Neural progenitor cell (in vitro differentiated cells): ENCODE measurements at regions not wholly inside any gene's neighbourhood (a gene's known extent, or its start where the extent isn't known, plus 50 kb on each side); places are given as distances from the start of the nearest gene placed in this dataset.

Experiments
- DNase-seq: peaks from one replicate; pipeline ENCODE4 v3.0.0-alpha.2; 2016; ENCODE audit warnings: low spot score
- H2AFZ ChIP-seq: fragments of 200-600 bp; sonication (generic); replicated peaks from 2 replicates; pipeline ENCODE4 v1.6.1; 2016; ENCODE audit warnings: antibody characterized with exemption
- H3F3A ChIP-seq: fragments of 200-600 bp; sonication (generic); 2 replicates; pipeline ENCODE4 v1.6.1; 2016; ENCODE audit warnings: antibody characterized with exemption, low read depth
- H3K27ac ChIP-seq: fragments of 200-600 bp; sonication (generic); 2 replicates; pipeline ENCODE4 v1.5.1; 2016; ENCODE audit warnings: mild to moderate bottlenecking
- H3K27me3 ChIP-seq: fragments of 200-600 bp; sonication (generic); 2 replicates; pipeline ENCODE4 v1.6.1; 2016; ENCODE audit warnings: mild to moderate bottlenecking, moderate library complexity
- H3K36me3 ChIP-seq: fragments of 200-600 bp; sonication (generic); 2 replicates; pipeline ENCODE4 v1.5.1; 2016
- H3K4me1 ChIP-seq: fragments of 200-600 bp; sonication (generic); 2 replicates; pipeline ENCODE4 v1.6.1; 2016; ENCODE audit warnings: mixed run types
- H3K4me2 ChIP-seq: fragments of 200-600 bp; sonication (generic); 2 replicates; pipeline ENCODE4 v1.6.1; 2016
- H3K4me3 ChIP-seq: fragments of 200-600 bp; sonication (generic); 2 replicates; pipeline ENCODE4 v1.5.1; 2016
- H3K79me2 ChIP-seq: fragments of 200-600 bp; sonication (generic); 2 replicates; pipeline ENCODE4 v1.6.1; 2016; ENCODE audit warnings: low read depth
- H3K9ac ChIP-seq: fragments of 200-600 bp; sonication (generic); 2 replicates; pipeline ENCODE4 v1.6.1; 2016
- H3K9me3 ChIP-seq: fragments of 200-600 bp; sonication (generic); 2 replicates; pipeline ENCODE4 v1.5.1; 2016; ENCODE audit warnings: low read depth
- H4K20me1 ChIP-seq: fragments of 200-600 bp; sonication (generic); 2 replicates; pipeline ENCODE4 v1.6.1; 2016; ENCODE audit warnings: low read depth
- H3K27ac Mint-ChIP-seq: 3 replicates; pipeline ENCODE4 v1.8.0; 2021; ENCODE audit warnings: mixed read lengths
- H3K27me3 Mint-ChIP-seq: 2 replicates; pipeline ENCODE4 v1.8.0; 2022; ENCODE audit warnings: low read depth, mild to moderate bottlenecking, inconsistent platforms, moderate library complexity, mixed read lengths; ENCODE audit not compliant: insufficient read depth
- H3K36me3 Mint-ChIP-seq: 3 replicates; pipeline ENCODE4 v1.8.0; 2021; ENCODE audit warnings: mixed read lengths
- H3K4me1 Mint-ChIP-seq: 3 replicates; pipeline ENCODE4 v1.8.0; 2021; ENCODE audit warnings: mixed read lengths
- H3K4me3 Mint-ChIP-seq: 3 replicates; pipeline ENCODE4 v1.8.0; 2021; ENCODE audit warnings: mild to moderate bottlenecking, moderate library complexity, mixed read lengths
- H3K9me3 Mint-ChIP-seq: 3 replicates; pipeline ENCODE4 v1.8.0; 2020; ENCODE audit warnings: mixed read lengths
- EZH2 ChIP-seq: fragments of 200-600 bp; sonication (generic); IDR thresholded peaks from 2 replicates; pipeline ENCODE4 v1.6.1; 2017; ENCODE audit warnings: antibody characterized with exemption, mild to moderate bottlenecking, moderate library complexity
- EZH2phosphoT487 ChIP-seq: fragments of 200-600 bp; sonication (generic); IDR thresholded peaks from 2 replicates; pipeline ENCODE4 v1.6.1; 2017; ENCODE audit warnings: antibody characterized with exemption
- TF ChIP-seq, protein P1 (sequence below): fragments of 200-600 bp; sonication (generic); IDR thresholded peaks from 2 replicates; pipeline ENCODE4 v1.5.1; 2017; ENCODE audit warnings: antibody characterized with exemption, mild to moderate bottlenecking

- Histone ChIP-seq H3K4me1 (no peaks in the 10 kb centered on the region), H3K4me3 (no peak overlapping the region), H3K27ac (no peak overlapping the region), H3K27me3 (no peaks in the 10 kb centered on the region), H3K4me2 (no peak overlapping the region), H2AFZ (no peak overlapping the region), H3K9ac (no peak overlapping the region), H3F3A (no peaks in the 10 kb centered on the region), H4K20me1 (no peaks in the 10 kb centered on the region), H3K79me2 (no peaks in the 10 kb centered on the region), H3K9me3 (no peaks in the 10 kb centered on the region), H3K36me3 (no peaks in the 10 kb centered on the region)
- Mint-ChIP-seq H3K9me3 (no peaks in the 10 kb centered on the region), H3K4me3 (no peak overlapping the region), H3K36me3 (no peaks in the 10 kb centered on the region), H3K27me3 (peaks cover 2% of the 10 kb centered on the region), H3K27ac (no peak overlapping the region), H3K4me1 (no peaks in the 10 kb centered on the region)
- DNase-seq, result no peak
- TF ChIP-seq EZH2 (no peak), EZH2phosphoT487 (no peak)
- TF ChIP-seq, protein P1, sequence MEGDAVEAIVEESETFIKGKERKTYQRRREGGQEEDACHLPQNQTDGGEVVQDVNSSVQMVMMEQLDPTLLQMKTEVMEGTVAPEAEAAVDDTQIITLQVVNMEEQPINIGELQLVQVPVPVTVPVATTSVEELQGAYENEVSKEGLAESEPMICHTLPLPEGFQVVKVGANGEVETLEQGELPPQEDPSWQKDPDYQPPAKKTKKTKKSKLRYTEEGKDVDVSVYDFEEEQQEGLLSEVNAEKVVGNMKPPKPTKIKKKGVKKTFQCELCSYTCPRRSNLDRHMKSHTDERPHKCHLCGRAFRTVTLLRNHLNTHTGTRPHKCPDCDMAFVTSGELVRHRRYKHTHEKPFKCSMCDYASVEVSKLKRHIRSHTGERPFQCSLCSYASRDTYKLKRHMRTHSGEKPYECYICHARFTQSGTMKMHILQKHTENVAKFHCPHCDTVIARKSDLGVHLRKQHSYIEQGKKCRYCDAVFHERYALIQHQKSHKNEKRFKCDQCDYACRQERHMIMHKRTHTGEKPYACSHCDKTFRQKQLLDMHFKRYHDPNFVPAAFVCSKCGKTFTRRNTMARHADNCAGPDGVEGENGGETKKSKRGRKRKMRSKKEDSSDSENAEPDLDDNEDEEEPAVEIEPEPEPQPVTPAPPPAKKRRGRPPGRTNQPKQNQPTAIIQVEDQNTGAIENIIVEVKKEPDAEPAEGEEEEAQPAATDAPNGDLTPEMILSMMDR, result no peak
These were observed 466.1 kb upstream of the LINC00305 start for GRCh38 chr18:64615021-64615420.

DNA sequence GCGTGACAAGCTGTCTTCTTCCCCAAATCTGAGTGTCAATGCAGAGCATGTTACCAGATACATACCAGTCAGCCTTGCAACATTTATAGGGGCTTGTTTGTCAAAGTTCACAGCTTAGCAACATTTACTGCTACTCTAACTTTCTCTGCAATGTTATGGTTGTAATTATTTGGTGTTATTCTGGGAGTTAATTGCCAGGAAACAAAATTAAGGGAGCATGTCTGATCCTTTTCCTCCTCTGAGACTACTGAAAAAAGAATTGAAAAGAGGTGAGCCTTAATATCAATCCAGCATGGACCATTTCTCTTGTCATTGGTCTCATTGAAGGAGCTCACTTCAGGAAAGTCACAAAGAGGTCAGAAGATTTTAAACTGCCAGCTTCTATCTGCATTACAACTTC, 465.6 kb upstream of the LINC00305 start:
- Mint-ChIP-seq H3K4me1 (no peaks in the 10 kb centered on the region), H3K4me3 (no peak overlapping the region), H3K27me3 (peaks cover 2% of the 10 kb centered on the region), H3K36me3 (no peaks in the 10 kb centered on the region), H3K27ac (no peak overlapping the region), H3K9me3 (peaks cover 2% of the 10 kb centered on the region)
- no peak overlapping the region for H3K27ac ChIP-seq
- no peak overlapping the region for H3K4me2 ChIP-seq
- no peaks in the 10 kb centered on the region for H3K79me2 ChIP-seq
- H3K27me3 ChIP-seq, result no peaks in the 10 kb centered on the region
- no peak overlapping the region for H3K4me3 ChIP-seq
- no peak for TF ChIP-seq EZH2
- TF ChIP-seq, protein P1, result no peak
- TF ChIP-seq EZH2phosphoT487, result no peak
- H3K9me3 ChIP-seq, result no peaks in the 10 kb centered on the region
- no peaks in the 10 kb centered on the region for H4K20me1 ChIP-seq
- no peak overlapping the region for H3K9ac ChIP-seq
- no peak overlapping the region for H2AFZ ChIP-seq
- H3K36me3 ChIP-seq, result no peaks in the 10 kb centered on the region
- DNase-seq, result no peak
- H3F3A ChIP-seq, result no peaks in the 10 kb centered on the region
- H3K4me1 ChIP-seq, result no peaks in the 10 kb centered on the region

DNA sequence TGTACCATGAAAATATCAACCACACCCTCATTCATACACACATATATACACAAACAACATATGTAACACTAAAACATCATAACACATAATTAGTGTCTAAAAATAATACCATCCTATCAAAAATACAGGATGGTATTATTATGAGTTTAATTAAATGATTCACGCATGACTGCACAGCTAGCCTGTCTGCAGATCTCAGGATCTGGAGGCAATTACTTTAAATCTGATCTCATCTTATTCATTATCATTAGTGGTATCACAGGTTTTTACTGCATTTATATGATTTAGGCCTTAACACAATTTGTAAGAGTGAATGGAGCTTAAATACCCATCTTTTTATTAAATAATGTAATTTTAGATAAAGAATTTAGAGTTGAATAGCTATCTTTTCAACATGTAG, 443.4 kb upstream of the LINC00305 start:
- Mint-ChIP-seq H3K27me3 (no peaks in the 10 kb centered on the region), H3K27ac (no peak overlapping the region), H3K9me3 (no peaks in the 10 kb centered on the region), H3K4me3 (no peak overlapping the region), H3K36me3 (no peaks in the 10 kb centered on the region), H3K4me1 (no peaks in the 10 kb centered on the region)
- Histone ChIP-seq H2AFZ (no peak overlapping the region), H3K79me2 (no peaks in the 10 kb centered on the region), H3K27ac (no peak overlapping the region), H3K27me3 (no peaks in the 10 kb centered on the region), H3K9ac (no peak overlapping the region), H3K36me3 (no peaks in the 10 kb centered on the region), H3K9me3 (no peaks in the 10 kb centered on the region), H3K4me1 (no peaks in the 10 kb centered on the region), H4K20me1 (no peaks in the 10 kb centered on the region), H3K4me2 (no peak overlapping the region), H3K4me3 (no peak overlapping the region), H3F3A (no peaks in the 10 kb centered on the region)
- TF ChIP-seq EZH2 (no peak), EZH2phosphoT487 (no peak)
- TF ChIP-seq, protein P1, result no peak
- no peak for DNase-seq

DNA sequence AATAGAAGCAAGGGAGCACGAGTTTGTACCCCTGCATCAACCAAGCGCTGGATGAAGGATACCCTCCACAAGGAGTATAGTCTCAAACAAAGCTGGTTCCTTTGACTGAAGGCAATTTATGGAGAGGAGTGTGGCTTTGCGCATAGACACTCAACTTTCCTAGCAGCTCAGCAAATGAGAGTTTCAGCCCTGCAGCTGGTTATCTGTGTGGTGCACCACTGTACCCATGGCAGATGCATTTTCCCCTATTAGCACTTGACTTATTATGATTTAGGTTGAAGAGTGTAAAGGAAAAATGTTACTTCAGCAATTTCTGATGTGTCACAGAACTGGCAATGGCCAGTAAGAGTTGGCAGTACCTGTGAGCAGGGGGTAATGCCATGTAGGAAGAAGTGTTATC, 440.1 kb upstream of the LINC00305 start:
- no peaks in the 10 kb centered on the region for H3K79me2 ChIP-seq
- no peak overlapping the region for H3K4me3 ChIP-seq
- Mint-ChIP-seq H3K4me3 (no peak overlapping the region), H3K27me3 (no peaks in the 10 kb centered on the region), H3K36me3 (no peaks in the 10 kb centered on the region), H3K9me3 (no peaks in the 10 kb centered on the region), H3K27ac (no peak overlapping the region), H3K4me1 (no peaks in the 10 kb centered on the region)
- H3K27me3 ChIP-seq, result no peaks in the 10 kb centered on the region
- no peaks in the 10 kb centered on the region for H3K4me1 ChIP-seq
- H2AFZ ChIP-seq, result peak overlapping the region; percentile 28
- no peak overlapping the region for H3K4me2 ChIP-seq
- no peak for TF ChIP-seq EZH2
- TF ChIP-seq, protein P1, result no peak
- no peak for TF ChIP-seq EZH2phosphoT487
- no peaks in the 10 kb centered on the region for H3F3A ChIP-seq
- no peaks in the 10 kb centered on the region for H3K9me3 ChIP-seq
- H3K9ac ChIP-seq, result no peak overlapping the region
- DNase-seq, result no peak
- no peak overlapping the region for H3K27ac ChIP-seq
- H3K36me3 ChIP-seq, result no peaks in the 10 kb centered on the region
- no peaks in the 10 kb centered on the region for H4K20me1 ChIP-seq
